ENCODE measurements at regions not wholly inside any gene's neighbourhood (a gene's known extent, or its start where the extent isn't known, plus 50 kb on each side); places are given as distances from the start of the nearest gene placed in this dataset.
"Not testable (repeated sequence)": the region's sequence is repeated elsewhere in the genome, so short reads cannot be mapped to it uniquely, and the experiment has no call there.

- not testable (repeated sequence) for H3K4me3 ChIP-seq (ENCODE audit: low read length); H3K27me3 ChIP-seq (ENCODE audit: insufficient read depth, low read length); H3K4me1 ChIP-seq (ENCODE audit: insufficient read depth, low read length); H3K9me3 ChIP-seq (ENCODE audit: low read depth, low read length)
These were observed 181.2 kb downstream of the CD47 start for GRCh38 chr3:107909583-107909982.

- no peaks in the 10 kb centered on the region for H3K4me1 ChIP-seq (ENCODE audit: insufficient read depth, low read length)
These were observed 182.8 kb downstream of the CD47 start for GRCh38 chr3:107907996-107908395.

GRCh38 chr3:107904536-107905066, 186.2 kb downstream of the CD47 start:
- H3K27me3 ChIP-seq (ENCODE audit: insufficient read depth, low read length), result no peaks in the 10 kb centered on the region
- H3K4me1 ChIP-seq (ENCODE audit: insufficient read depth, low read length), result no peaks in the 10 kb centered on the region
- H3K9me3 ChIP-seq (ENCODE audit: low read depth, low read length), result no peaks in the 10 kb centered on the region
- no peak overlapping the region for H3K4me3 ChIP-seq (ENCODE audit: low read length)

More at GRCh38 chr3:107907996-107908395, 182.8 kb downstream of the CD47 start:
- H3K27me3 ChIP-seq (ENCODE audit: insufficient read depth, low read length), result no peaks in the 10 kb centered on the region
- no peak overlapping the region for H3K4me3 ChIP-seq (ENCODE audit: low read length)
- H3K9me3 ChIP-seq (ENCODE audit: low read depth, low read length), result no peaks in the 10 kb centered on the region

GRCh38 chr3:107899990-107900651, 190.7 kb downstream of the CD47 start:
- Histone ChIP-seq H3K4me1 (ENCODE audit: insufficient read depth, low read length) (no peaks in the 10 kb centered on the region), H3K27me3 (ENCODE audit: insufficient read depth, low read length) (peaks cover 8% of the 10 kb centered on the region), H3K9me3 (ENCODE audit: low read depth, low read length) (no peaks in the 10 kb centered on the region), H3K4me3 (ENCODE audit: low read length) (no peak overlapping the region)

GRCh38 chr3:107897471-107898061, 193.3 kb downstream of the CD47 start:
- Histone ChIP-seq H3K4me1 (ENCODE audit: insufficient read depth, low read length) (no peaks in the 10 kb centered on the region), H3K9me3 (ENCODE audit: low read depth, low read length) (no peaks in the 10 kb centered on the region), H3K4me3 (ENCODE audit: low read length) (no peak overlapping the region), H3K27me3 (ENCODE audit: insufficient read depth, low read length) (peaks cover 19% of the 10 kb centered on the region)

GRCh38 chr3:107894998-107895397, 195.8 kb downstream of the CD47 start:
- Histone ChIP-seq H3K4me1 (ENCODE audit: insufficient read depth, low read length) (no peaks in the 10 kb centered on the region), H3K4me3 (ENCODE audit: low read length) (no peak overlapping the region), H3K9me3 (ENCODE audit: low read depth, low read length) (no peaks in the 10 kb centered on the region), H3K27me3 (ENCODE audit: insufficient read depth, low read length) (peaks cover 26% of the 10 kb centered on the region)

- H3K27me3 ChIP-seq (ENCODE audit: insufficient read depth, low read length), result peaks cover 23% of the 10 kb centered on the region
- H3K4me3 ChIP-seq (ENCODE audit: low read length), result no peak overlapping the region
- no peaks in the 10 kb centered on the region for H3K4me1 ChIP-seq (ENCODE audit: insufficient read depth, low read length)
- no peaks in the 10 kb centered on the region for H3K9me3 ChIP-seq (ENCODE audit: low read depth, low read length)
These were observed 197.7 kb downstream of the CD47 start for GRCh38 chr3:107892955-107893624.

GRCh38 chr3:107884719-107885460, 205.9 kb downstream of the CD47 start:
- Histone ChIP-seq H3K4me1 (ENCODE audit: insufficient read depth, low read length) (no peaks in the 10 kb centered on the region), H3K9me3 (ENCODE audit: low read depth, low read length) (no peaks in the 10 kb centered on the region), H3K4me3 (ENCODE audit: low read length) (no peak overlapping the region), H3K27me3 (ENCODE audit: insufficient read depth, low read length) (no peaks in the 10 kb centered on the region)

- H3K4me3 ChIP-seq (ENCODE audit: low read length), result no peak overlapping the region
- H3K27me3 ChIP-seq (ENCODE audit: insufficient read depth, low read length), result no peaks in the 10 kb centered on the region
- no peaks in the 10 kb centered on the region for H3K9me3 ChIP-seq (ENCODE audit: low read depth, low read length)
- no peaks in the 10 kb centered on the region for H3K4me1 ChIP-seq (ENCODE audit: insufficient read depth, low read length)
These were observed 206.8 kb downstream of the CD47 start for GRCh38 chr3:107884028-107884427.

- H3K4me1 ChIP-seq (ENCODE audit: insufficient read depth, low read length), result no peaks in the 10 kb centered on the region
- H3K4me3 ChIP-seq (ENCODE audit: low read length), result no peak overlapping the region
- no peaks in the 10 kb centered on the region for H3K9me3 ChIP-seq (ENCODE audit: low read depth, low read length)
- no peaks in the 10 kb centered on the region for H3K27me3 ChIP-seq (ENCODE audit: insufficient read depth, low read length)
These were observed 207.9 kb downstream of the CD47 start for GRCh38 chr3:107882881-107883280.

- H3K4me3 ChIP-seq (ENCODE audit: low read length), result no peak overlapping the region
- no peaks in the 10 kb centered on the region for H3K9me3 ChIP-seq (ENCODE audit: low read depth, low read length)
- H3K4me1 ChIP-seq (ENCODE audit: insufficient read depth, low read length), result no peaks in the 10 kb centered on the region
- H3K27me3 ChIP-seq (ENCODE audit: insufficient read depth, low read length), result no peaks in the 10 kb centered on the region
These were observed 208.6 kb downstream of the CD47 start for GRCh38 chr3:107882261-107882660.

- H3K9me3 ChIP-seq (ENCODE audit: low read depth, low read length), result no peaks in the 10 kb centered on the region
- H3K27me3 ChIP-seq (ENCODE audit: insufficient read depth, low read length), result no peaks in the 10 kb centered on the region
- no peaks in the 10 kb centered on the region for H3K4me1 ChIP-seq (ENCODE audit: insufficient read depth, low read length)
- no peak overlapping the region for H3K4me3 ChIP-seq (ENCODE audit: low read length)
These were observed 209.3 kb downstream of the CD47 start for GRCh38 chr3:107881509-107881908.

GRCh38 chr3:107880702-107881101, 210.1 kb downstream of the CD47 start:
- Histone ChIP-seq H3K4me3 (ENCODE audit: low read length) (no peak overlapping the region), H3K9me3 (ENCODE audit: low read depth, low read length) (no peaks in the 10 kb centered on the region), H3K4me1 (ENCODE audit: insufficient read depth, low read length) (no peaks in the 10 kb centered on the region), H3K27me3 (ENCODE audit: insufficient read depth, low read length) (no peaks in the 10 kb centered on the region)

GRCh38 chr3:107877936-107878335, 212.9 kb downstream of the CD47 start:
- Histone ChIP-seq H3K9me3 (ENCODE audit: low read depth, low read length) (no peaks in the 10 kb centered on the region), H3K27me3 (ENCODE audit: insufficient read depth, low read length) (no peaks in the 10 kb centered on the region), H3K4me3 (ENCODE audit: low read length) (no peak overlapping the region), H3K4me1 (ENCODE audit: insufficient read depth, low read length) (no peaks in the 10 kb centered on the region)
